Transverse colon (tissue), 4 donors: ENCODE measurements at regions not wholly inside any gene's neighbourhood (a gene's known extent, or its start where the extent isn't known, plus 50 kb on each side); places are given as distances from the start of the nearest gene placed in this dataset.
"Not testable (repeated sequence)": the region's sequence is repeated elsewhere in the genome, so short reads cannot be mapped to it uniquely, and the experiment has no call there.

Experiments used
- EP300 ChIP-seq: sonication (generic); formaldehyde crosslinking; IDR thresholded peaks from one replicate; pipeline ENCODE4 v1.6.1; 2017; ENCODE audit warnings: antibody characterized with exemption, low read depth
- POLR2A ChIP-seq: fragments of 450-650 bp; IDR thresholded peaks from one replicate; pipeline ENCODE4 v1.6.1; 2016; ENCODE audit warnings: antibody characterized with exemption, mild to moderate bottlenecking, moderate library complexity
- POLR2AphosphoS5 ChIP-seq, 3 donors: sonication (generic); formaldehyde crosslinking; IDR thresholded peaks; one replicate each; pipeline ENCODE4 v1.6.1; 2016; ENCODE audit warnings: antibody characterized with exemption in 3 of 3
- TF ChIP-seq, protein P1 (sequence below), 5 experiments: fragments of 200-600 bp in 3 of 5; fragments of 450-650 bp in 2 of 5; sonication (generic) in 3 of 5; IDR thresholded peaks; 1 replicate in 2 of 5; 2 replicates in 3 of 5; pipeline ENCODE4 v1.5.1; 2016 to 2017; ENCODE audit warnings: antibody characterized with exemption in 5 of 5, inconsistent platforms in 3 of 5, mild to moderate bottlenecking in 2 of 5, moderate library complexity in 1 of 5

DNA sequence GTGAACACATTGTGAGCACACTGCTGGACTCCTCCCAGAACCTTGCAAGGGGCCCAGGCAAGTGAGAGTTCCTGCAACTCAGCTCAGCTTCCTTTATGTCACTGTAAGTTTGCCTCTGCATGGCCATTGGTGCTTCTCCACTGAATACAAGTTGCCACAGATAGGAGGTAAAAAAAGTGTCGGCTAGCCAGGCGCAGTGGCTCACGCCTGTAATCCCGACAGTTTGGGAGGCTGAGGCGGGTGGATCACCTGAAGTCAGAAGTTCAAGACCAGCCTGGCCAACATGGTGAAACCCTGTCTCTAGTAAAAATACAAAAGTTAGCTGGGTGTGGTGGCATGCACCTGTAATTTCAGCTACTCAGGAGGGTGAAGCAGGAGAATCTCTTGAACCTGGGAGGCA, 435.8 kb downstream of the CNTN3 start:
- TF ChIP-seq, protein P1, sequence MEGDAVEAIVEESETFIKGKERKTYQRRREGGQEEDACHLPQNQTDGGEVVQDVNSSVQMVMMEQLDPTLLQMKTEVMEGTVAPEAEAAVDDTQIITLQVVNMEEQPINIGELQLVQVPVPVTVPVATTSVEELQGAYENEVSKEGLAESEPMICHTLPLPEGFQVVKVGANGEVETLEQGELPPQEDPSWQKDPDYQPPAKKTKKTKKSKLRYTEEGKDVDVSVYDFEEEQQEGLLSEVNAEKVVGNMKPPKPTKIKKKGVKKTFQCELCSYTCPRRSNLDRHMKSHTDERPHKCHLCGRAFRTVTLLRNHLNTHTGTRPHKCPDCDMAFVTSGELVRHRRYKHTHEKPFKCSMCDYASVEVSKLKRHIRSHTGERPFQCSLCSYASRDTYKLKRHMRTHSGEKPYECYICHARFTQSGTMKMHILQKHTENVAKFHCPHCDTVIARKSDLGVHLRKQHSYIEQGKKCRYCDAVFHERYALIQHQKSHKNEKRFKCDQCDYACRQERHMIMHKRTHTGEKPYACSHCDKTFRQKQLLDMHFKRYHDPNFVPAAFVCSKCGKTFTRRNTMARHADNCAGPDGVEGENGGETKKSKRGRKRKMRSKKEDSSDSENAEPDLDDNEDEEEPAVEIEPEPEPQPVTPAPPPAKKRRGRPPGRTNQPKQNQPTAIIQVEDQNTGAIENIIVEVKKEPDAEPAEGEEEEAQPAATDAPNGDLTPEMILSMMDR (IDR thresholded peaks at IDR 0.05): not testable (repeated sequence)
- not testable (repeated sequence) for TF ChIP-seq POLR2A; EP300; POLR2AphosphoS5 (IDR thresholded peaks at IDR 0.05)
